T-helper 2 cell treated with Interferon-gamma antibody and Interleukin-4, amounts not matched to agents 5 μg/mL and 100 μg/mL, for 36 hours (primary cell): ENCODE measurements at regions not wholly inside any gene's neighbourhood (a gene's known extent, or its start where the extent isn't known, plus 50 kb on each side); places are given as distances from the start of the nearest gene placed in this dataset.

ENCODE experiments used
- DNase-seq: peaks from one replicate; pipeline ENCODE4 v3.0.0; 2021; ENCODE audit warnings: low spot score
- H3K27ac Mint-ChIP-seq: one replicate; pipeline ENCODE4 v1.8.0; 2021; ENCODE audit warnings: mild to moderate bottlenecking, mixed read lengths
- H3K27me3 Mint-ChIP-seq: one replicate; pipeline ENCODE4 v1.8.0; 2021; ENCODE audit warnings: low read depth, mixed read lengths
- H3K36me3 Mint-ChIP-seq: one replicate; pipeline ENCODE4 v1.8.0; 2021; ENCODE audit warnings: low read depth, mixed read lengths
- H3K4me1 Mint-ChIP-seq: one replicate; pipeline ENCODE4 v1.8.0; 2021; ENCODE audit warnings: low read depth, mixed read lengths
- H3K4me3 Mint-ChIP-seq: one replicate; pipeline ENCODE4 v1.8.0; 2022; ENCODE audit warnings: mild to moderate bottlenecking, moderate library complexity, mixed read lengths
- H3K9me3 Mint-ChIP-seq: one replicate; pipeline ENCODE4 v1.8.0; 2021; ENCODE audit warnings: mixed read lengths

GRCh38 chr10:8534096-8534495 lies 479.6 kb downstream of the GATA3 start:
- H3K4me3 Mint-ChIP-seq: no peak overlapping the region
- peaks cover 2% of the 10 kb centered on the region for H3K4me1 Mint-ChIP-seq
- H3K9me3 Mint-ChIP-seq: peaks cover 11% of the 10 kb centered on the region
- H3K27me3 Mint-ChIP-seq: no peaks in the 10 kb centered on the region
- DNase-seq: no peak
- H3K36me3 Mint-ChIP-seq: no peaks in the 10 kb centered on the region
- H3K27ac Mint-ChIP-seq: no peak overlapping the region

DNA sequence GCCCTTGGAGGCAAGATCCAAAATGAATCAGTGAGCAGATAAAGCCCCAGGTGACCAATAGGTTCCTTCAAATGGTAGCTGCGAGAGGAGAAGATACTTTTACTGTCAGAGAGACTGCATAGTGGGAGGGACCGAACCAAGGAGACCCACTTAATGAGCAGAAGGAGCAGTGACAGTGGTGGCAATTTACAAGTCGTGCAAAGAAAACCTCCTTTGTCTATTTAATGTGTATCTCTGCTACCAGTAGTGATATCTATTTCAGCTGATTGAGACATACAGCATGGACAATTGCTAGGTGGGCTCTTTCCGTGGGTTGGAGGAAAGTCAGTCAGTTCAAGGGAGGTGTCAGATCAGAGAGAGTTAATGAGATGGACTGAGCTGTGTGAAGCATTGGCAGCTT lies 480.4 kb downstream of the GATA3 start:
- H3K4me1 Mint-ChIP-seq: peaks cover 2% of the 10 kb centered on the region
- no peak for DNase-seq
- no peak overlapping the region for H3K27ac Mint-ChIP-seq
- H3K27me3 Mint-ChIP-seq: no peaks in the 10 kb centered on the region
- no peaks in the 10 kb centered on the region for H3K36me3 Mint-ChIP-seq
- no peak overlapping the region for H3K4me3 Mint-ChIP-seq
- peaks cover 18% of the 10 kb centered on the region for H3K9me3 Mint-ChIP-seq

DNA sequence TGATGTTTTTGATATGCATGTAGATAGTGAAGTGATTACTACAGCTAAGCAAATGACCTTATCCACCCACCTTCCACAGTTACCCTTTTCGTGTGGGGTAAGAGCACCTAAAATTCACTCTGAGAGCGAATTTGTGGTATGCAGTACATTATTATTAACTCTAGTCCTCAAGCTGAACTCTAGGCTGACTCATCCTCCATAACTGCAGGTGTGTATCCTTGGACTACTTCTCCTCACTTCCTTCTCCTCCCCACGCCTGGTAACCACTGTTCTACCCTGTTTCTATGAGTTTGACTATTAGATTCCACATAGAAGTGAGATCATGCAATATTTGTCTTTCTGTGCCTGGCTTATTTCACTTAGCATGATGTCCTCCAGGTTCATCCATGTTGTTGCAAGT lies 484.6 kb downstream of the GATA3 start:
- Mint-ChIP-seq H3K9me3 (peaks cover 10% of the 10 kb centered on the region), H3K36me3 (peaks cover 1% of the 10 kb centered on the region), H3K27me3 (no peaks in the 10 kb centered on the region), H3K27ac (no peak overlapping the region), H3K4me1 (peaks cover 4% of the 10 kb centered on the region), H3K4me3 (no peak overlapping the region)
- no peak for DNase-seq

DNA sequence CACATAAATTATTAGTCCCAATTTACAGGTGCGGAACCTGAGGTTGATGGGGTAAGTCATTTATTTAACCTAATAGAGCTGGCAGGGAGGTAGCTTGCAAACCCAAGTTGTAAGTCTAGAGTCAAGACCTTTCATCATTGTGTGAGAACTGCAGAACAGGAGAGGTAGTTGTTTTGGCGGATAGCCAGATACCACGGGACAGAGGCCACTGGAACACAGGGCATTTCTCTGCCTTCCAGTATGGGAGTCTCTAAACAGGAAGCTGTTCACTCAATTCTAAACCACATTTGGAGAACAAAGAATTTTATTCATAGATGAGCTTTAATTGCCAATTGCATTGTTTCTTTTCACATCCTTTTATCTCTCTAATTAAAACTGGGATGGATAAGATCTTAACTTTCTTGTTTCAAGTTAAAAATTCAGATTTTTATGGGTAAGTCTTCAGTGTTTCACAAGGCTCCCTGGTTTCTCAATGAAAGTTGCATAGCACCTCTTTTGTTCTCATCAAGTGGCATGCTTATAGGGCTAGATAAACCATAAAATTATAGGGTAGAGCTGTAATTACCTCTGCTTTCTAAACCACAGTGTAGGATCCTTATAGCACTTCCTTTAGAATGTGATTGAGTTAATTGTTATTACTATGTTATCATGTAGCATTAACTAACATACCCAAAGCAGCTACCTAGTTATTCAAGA lies 489.0 kb downstream of the GATA3 start:
- DNase-seq: no peak
- Mint-ChIP-seq H3K27me3 (no peaks in the 10 kb centered on the region), H3K9me3 (peaks cover 25% of the 10 kb centered on the region), H3K4me1 (peaks cover 4% of the 10 kb centered on the region), H3K27ac (no peak overlapping the region), H3K36me3 (peaks cover 1% of the 10 kb centered on the region), H3K4me3 (no peak overlapping the region)

- H3K4me3 Mint-ChIP-seq: no peak overlapping the region
- H3K27me3 Mint-ChIP-seq: no peaks in the 10 kb centered on the region
- no peak overlapping the region for H3K27ac Mint-ChIP-seq
- no peak for DNase-seq
- H3K9me3 Mint-ChIP-seq: peaks cover 25% of the 10 kb centered on the region
- H3K4me1 Mint-ChIP-seq: peaks cover 4% of the 10 kb centered on the region
- peaks cover 1% of the 10 kb centered on the region for H3K36me3 Mint-ChIP-seq
Measured at GRCh38 chr10:8544057-8544380, 489.5 kb downstream of the GATA3 start.

- H3K27ac Mint-ChIP-seq: no peak overlapping the region
Measured at GRCh38 chr10:8544500-8544899, 490.0 kb downstream of the GATA3 start.

GRCh38 chr10:8554574-8554973 lies 500.1 kb downstream of the GATA3 start:
- Mint-ChIP-seq H3K27ac (no peak overlapping the region), H3K36me3 (no peaks in the 10 kb centered on the region), H3K4me1 (no peaks in the 10 kb centered on the region), H3K4me3 (no peak overlapping the region), H3K9me3 (peaks cover 9% of the 10 kb centered on the region), H3K27me3 (no peaks in the 10 kb centered on the region)
- no peak for DNase-seq

More at GRCh38 chr10:8544500-8544899, 490.0 kb downstream of the GATA3 start:
- H3K4me3 Mint-ChIP-seq: no peak overlapping the region
- DNase-seq: no peak
- H3K36me3 Mint-ChIP-seq: peaks cover 1% of the 10 kb centered on the region
- peaks cover 4% of the 10 kb centered on the region for H3K4me1 Mint-ChIP-seq
- H3K27me3 Mint-ChIP-seq: no peaks in the 10 kb centered on the region
- H3K9me3 Mint-ChIP-seq: peaks cover 20% of the 10 kb centered on the region

DNA sequence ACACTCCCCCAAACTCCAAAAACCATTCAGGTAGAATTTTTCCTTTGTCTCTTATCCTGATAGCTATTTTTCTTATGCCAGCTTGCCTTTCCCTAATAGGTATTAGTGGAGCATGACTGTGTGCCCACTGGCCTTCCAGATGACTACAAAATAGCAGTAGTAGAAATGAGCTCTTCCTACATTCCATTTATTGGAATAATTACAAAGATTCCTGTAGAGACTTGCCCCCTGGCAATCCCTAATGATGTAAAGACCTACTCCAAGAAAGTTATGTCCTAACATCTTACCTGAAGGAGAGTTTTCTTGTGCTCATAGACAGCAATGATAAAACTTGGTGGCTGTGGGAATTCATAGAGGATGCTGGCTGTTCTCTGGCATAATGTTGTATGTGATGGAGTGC lies 501.8 kb downstream of the GATA3 start:
- Mint-ChIP-seq H3K9me3 (peaks cover 10% of the 10 kb centered on the region), H3K36me3 (no peaks in the 10 kb centered on the region), H3K27me3 (no peaks in the 10 kb centered on the region), H3K27ac (no peak overlapping the region), H3K4me3 (no peak overlapping the region), H3K4me1 (no peaks in the 10 kb centered on the region)
- DNase-seq: no peak

- peak; percentile 17 for DNase-seq
- Mint-ChIP-seq H3K9me3 (peaks cover 22% of the 10 kb centered on the region), H3K27ac (no peak overlapping the region), H3K4me3 (no peak overlapping the region), H3K4me1 (peaks cover 7% of the 10 kb centered on the region), H3K36me3 (peaks cover 4% of the 10 kb centered on the region), H3K27me3 (no peaks in the 10 kb centered on the region)
Measured at GRCh38 chr10:8563478-8563877, 509.0 kb downstream of the GATA3 start.

DNA sequence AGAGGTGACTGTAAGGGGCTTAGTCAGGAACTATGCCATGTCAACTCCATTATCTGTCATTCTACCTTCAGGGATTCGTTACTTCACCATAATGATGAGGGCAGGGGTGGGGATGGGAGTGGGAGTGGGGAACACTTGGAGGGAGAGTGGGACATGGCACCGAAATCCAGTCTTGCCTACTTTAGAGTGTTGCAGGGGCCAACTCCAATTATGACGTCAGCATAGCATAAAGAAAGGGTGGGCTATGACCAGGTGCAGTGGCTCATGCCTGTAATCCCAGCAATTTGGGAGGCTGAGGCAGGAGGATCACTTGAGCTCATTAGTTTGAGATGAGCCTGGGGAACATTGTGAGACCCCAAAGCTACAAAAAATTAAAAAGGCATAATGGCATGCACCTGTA lies 512.2 kb downstream of the GATA3 start:
- Mint-ChIP-seq H3K4me3 (no peak overlapping the region), H3K9me3 (peaks cover 21% of the 10 kb centered on the region), H3K27ac (no peak overlapping the region), H3K4me1 (peaks cover 9% of the 10 kb centered on the region), H3K36me3 (peaks cover 6% of the 10 kb centered on the region), H3K27me3 (no peaks in the 10 kb centered on the region)
- DNase-seq: no peak

DNA sequence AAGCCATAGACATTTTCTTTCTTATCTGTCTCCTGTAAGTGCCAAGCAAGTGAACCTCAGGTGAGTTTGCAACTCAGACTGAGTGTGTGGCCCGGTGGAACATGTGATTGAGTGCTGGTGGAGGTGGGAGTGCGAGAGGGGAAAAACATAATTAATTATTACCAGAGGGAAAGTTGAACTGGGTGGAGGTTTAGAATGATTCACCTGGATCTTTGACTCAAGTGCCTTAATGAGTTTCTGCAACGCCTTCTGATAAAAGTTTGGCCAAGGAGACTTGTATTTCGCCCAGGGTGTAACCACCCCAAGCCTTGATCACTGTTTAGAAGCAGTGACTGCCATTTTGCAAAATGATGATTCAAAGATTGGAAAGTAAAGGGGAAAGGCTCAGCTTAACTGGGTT lies 513.9 kb downstream of the GATA3 start:
- peaks cover 16% of the 10 kb centered on the region for H3K9me3 Mint-ChIP-seq
- DNase-seq: no peak
- peaks cover 6% of the 10 kb centered on the region for H3K36me3 Mint-ChIP-seq
- H3K27me3 Mint-ChIP-seq: no peaks in the 10 kb centered on the region
- no peak overlapping the region for H3K4me3 Mint-ChIP-seq
- no peak overlapping the region for H3K27ac Mint-ChIP-seq
- H3K4me1 Mint-ChIP-seq: peaks cover 9% of the 10 kb centered on the region

DNA sequence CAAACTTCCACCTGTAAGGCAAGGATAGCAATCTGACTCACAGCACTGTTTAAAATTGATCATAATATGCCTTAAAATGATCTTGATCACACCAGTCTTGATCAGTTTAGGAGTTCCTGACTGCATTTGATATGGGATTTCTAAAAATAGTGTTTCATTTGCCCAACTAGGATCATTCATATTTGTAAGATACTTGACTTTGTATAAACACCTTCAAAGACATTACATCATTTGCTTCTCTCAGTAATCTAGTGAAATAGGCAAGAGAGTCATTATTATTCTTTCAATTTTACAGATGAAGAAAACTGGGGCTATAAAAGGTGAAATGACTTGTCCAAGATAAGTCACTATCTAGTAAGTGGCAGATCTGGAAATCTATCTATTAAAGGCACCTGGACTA lies 521.1 kb downstream of the GATA3 start:
- H3K27ac Mint-ChIP-seq: no peak overlapping the region

DNA sequence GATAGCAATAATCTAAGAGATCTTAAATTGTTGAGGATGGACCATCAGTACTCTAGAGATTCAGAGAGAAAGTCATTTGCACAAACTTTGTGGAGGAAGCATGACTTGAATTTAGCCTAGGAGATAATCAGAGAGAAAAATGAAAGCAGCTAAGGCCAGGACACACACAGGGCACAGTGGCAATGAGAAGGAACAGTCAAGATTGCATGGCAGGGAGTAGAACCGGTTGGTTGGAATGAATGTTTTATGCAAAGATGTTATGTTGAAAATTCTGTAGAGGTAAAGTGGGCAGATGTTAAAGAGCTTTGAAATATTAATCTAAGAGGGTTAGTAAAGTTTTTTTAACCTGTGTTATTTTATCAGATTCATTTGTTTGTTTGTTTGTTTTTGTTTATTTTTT lies 521.8 kb downstream of the GATA3 start:
- Mint-ChIP-seq H3K4me3 (peak overlapping the region; percentile 9), H3K27ac (peak overlapping the region; percentile 41), H3K36me3 (peaks cover 6% of the 10 kb centered on the region), H3K27me3 (no peaks in the 10 kb centered on the region), H3K4me1 (peaks cover 45% of the 10 kb centered on the region), H3K9me3 (peaks cover 8% of the 10 kb centered on the region)
- DNase-seq: no peak

More for the DNA sequence above, 521.1 kb downstream of the GATA3 start:
- Mint-ChIP-seq H3K36me3 (peaks cover 6% of the 10 kb centered on the region), H3K4me3 (no peak overlapping the region), H3K4me1 (peaks cover 45% of the 10 kb centered on the region), H3K27me3 (no peaks in the 10 kb centered on the region), H3K9me3 (peaks cover 8% of the 10 kb centered on the region)
- no peak for DNase-seq

GRCh38 chr10:8576911-8577310 lies 522.4 kb downstream of the GATA3 start:
- Mint-ChIP-seq H3K4me3 (no peak overlapping the region), H3K4me1 (peaks cover 43% of the 10 kb centered on the region), H3K9me3 (peaks cover 4% of the 10 kb centered on the region), H3K27ac (no peak overlapping the region), H3K36me3 (peaks cover 4% of the 10 kb centered on the region), H3K27me3 (no peaks in the 10 kb centered on the region)
- DNase-seq: no peak

- DNase-seq: peak; percentile 54
- H3K27ac Mint-ChIP-seq: peak overlapping the region; percentile 38
- H3K4me3 Mint-ChIP-seq: peak overlapping the region; percentile 32
- peaks cover 4% of the 10 kb centered on the region for H3K36me3 Mint-ChIP-seq
- H3K27me3 Mint-ChIP-seq: no peaks in the 10 kb centered on the region
- H3K9me3 Mint-ChIP-seq: peaks cover 4% of the 10 kb centered on the region
- peaks cover 43% of the 10 kb centered on the region for H3K4me1 Mint-ChIP-seq
Measured at GRCh38 chr10:8577686-8578085, 523.2 kb downstream of the GATA3 start.
